BLaER1 (cell line): ENCODE measurements at regions not wholly inside any gene's neighbourhood (a gene's known extent, or its start where the extent isn't known, plus 50 kb on each side); places are given as distances from the start of the nearest gene placed in this dataset.

Experiments used
- H3K27ac ChIP-seq: shearing (Covaris generic); formaldehyde crosslinking; 2 replicates; pipeline ENCODE4 v1.8.1; 2022
- H3K27me3 ChIP-seq: shearing (Covaris generic); formaldehyde crosslinking; 2 replicates; pipeline ENCODE4 v1.8.1; 2022
- H3K36me3 ChIP-seq: shearing (Covaris generic); formaldehyde crosslinking; 2 replicates; pipeline ENCODE4 v1.8.1; 2022
- H3K4me1 ChIP-seq: shearing (Covaris generic); formaldehyde crosslinking; 2 replicates; pipeline ENCODE4 v1.8.1; 2022
- H3K4me2 ChIP-seq: shearing (Covaris generic); formaldehyde crosslinking; 2 replicates; pipeline ENCODE4 v1.8.1; 2022
- H3K4me3 ChIP-seq: shearing (Covaris generic); formaldehyde crosslinking; 2 replicates; pipeline ENCODE4 v1.8.1; 2022
- H3K9ac ChIP-seq: shearing (Covaris generic); formaldehyde crosslinking; 2 replicates; pipeline ENCODE4 v1.8.1; 2022
- H3K9me3 ChIP-seq: shearing (Covaris generic); formaldehyde crosslinking; 2 replicates; pipeline ENCODE4 v1.8.1; 2022
- H4K20me1 ChIP-seq: shearing (Covaris generic); formaldehyde crosslinking; 2 replicates; pipeline ENCODE4 v1.8.1; 2022
- Cebpa-rat ChIP-seq: shearing (Covaris generic); IDR thresholded peaks from 2 replicates; pipeline ENCODE4 v1.8.1; 2022

- Histone ChIP-seq H4K20me1 (no peaks in the 10 kb centered on the region), H3K27me3 (no peaks in the 10 kb centered on the region), H3K4me2 (no peak overlapping the region), H3K36me3 (no peaks in the 10 kb centered on the region), H3K4me1 (peaks cover 8% of the 10 kb centered on the region), H3K27ac (no peak overlapping the region), H3K9ac (no peak overlapping the region), H3K9me3 (no peaks in the 10 kb centered on the region), H3K4me3 (no peak overlapping the region)
- TF ChIP-seq Cebpa-rat, result no peak
These were observed 727.1 kb upstream of the KLHL1 start for GRCh38 chr13:70835371-70835770.

DNA sequence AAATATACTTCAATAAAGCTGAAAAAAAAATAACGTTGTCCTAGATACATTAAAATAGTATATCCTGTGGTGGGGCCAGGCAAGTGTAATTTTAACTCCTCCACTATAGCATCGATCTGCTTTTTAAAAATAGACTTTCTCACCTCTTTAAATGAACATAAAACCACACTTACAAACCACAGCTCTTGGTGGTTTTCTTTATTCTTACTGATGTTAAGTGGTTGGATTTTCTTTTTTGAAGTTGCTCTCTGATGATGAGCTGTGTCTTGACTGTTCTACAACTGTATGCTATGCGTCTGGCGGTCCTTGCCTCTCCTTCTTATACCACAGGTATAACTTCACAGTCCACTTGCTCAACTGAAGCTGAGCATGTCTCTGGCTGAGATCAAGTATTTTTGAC is 721.5 kb upstream of the KLHL1 start:
- no peak for TF ChIP-seq Cebpa-rat
- Histone ChIP-seq H3K27me3 (no peaks in the 10 kb centered on the region), H4K20me1 (no peaks in the 10 kb centered on the region), H3K9ac (no peak overlapping the region), H3K4me3 (no peak overlapping the region), H3K4me2 (peak overlapping the region; percentile 62), H3K4me1 (peaks cover 34% of the 10 kb centered on the region), H3K9me3 (no peaks in the 10 kb centered on the region), H3K27ac (no peak overlapping the region), H3K36me3 (no peaks in the 10 kb centered on the region)

DNA sequence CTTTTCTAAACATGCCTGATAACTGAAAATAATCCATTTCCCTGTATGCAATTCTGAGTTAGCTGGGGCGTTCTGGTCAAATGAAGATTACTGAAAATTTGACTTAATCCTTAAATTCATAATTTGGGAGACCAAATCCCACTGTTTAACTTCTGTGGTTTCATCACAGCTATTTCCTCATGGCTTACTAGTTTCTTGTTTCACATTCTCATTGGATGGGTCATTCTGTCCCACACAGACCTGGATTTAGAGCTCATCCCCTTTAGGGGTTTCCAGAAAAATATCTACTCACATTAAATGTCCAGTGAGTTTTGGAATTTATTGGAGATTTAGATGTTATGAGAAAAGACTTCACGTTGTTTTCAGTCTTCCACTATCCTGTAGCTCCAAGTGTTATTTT is 709.3 kb upstream of the KLHL1 start:
- Histone ChIP-seq H4K20me1 (no peaks in the 10 kb centered on the region), H3K27me3 (no peaks in the 10 kb centered on the region), H3K4me3 (no peak overlapping the region), H3K4me1 (peaks cover 14% of the 10 kb centered on the region; the same call in 1 of the 2 replicates), H3K9me3 (0 out of 2 replicates have a peak, but pooled peaks cover 14% of the 10 kb centered on the region), H3K36me3 (no peaks in the 10 kb centered on the region), H3K4me2 (no peak overlapping the region), H3K9ac (no peak overlapping the region), H3K27ac (no peak overlapping the region)
- TF ChIP-seq Cebpa-rat, result no peak

DNA sequence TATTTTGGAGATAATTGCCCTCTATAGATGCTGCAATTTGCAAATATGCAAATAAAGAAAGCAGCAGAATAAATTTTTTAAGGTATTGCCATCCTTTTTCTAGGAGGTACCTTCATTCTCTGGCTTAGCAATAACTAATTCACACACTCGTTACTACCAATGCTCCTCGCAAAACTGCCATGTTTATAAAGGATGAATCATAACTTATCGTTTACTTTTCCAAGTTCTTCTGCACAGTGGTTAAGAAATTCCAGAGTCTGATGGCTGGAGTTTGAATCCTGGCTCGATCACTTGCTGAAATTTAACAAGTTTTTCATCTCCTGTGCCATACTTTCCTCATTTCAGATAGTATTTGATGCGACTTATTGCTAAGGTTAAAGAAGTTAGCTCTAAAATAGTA is 708.6 kb upstream of the KLHL1 start:
- TF ChIP-seq Cebpa-rat, result no peak
- no peaks in the 10 kb centered on the region for H3K27me3 ChIP-seq
- H3K4me2 ChIP-seq, result no peak overlapping the region
- H4K20me1 ChIP-seq, result no peaks in the 10 kb centered on the region
- no peak overlapping the region for H3K27ac ChIP-seq
- H3K9ac ChIP-seq, result no peak overlapping the region
- H3K9me3 ChIP-seq, result 0 out of 2 replicates have a peak, but pooled peaks cover 14% of the 10 kb centered on the region
- H3K36me3 ChIP-seq, result no peaks in the 10 kb centered on the region
- H3K4me1 ChIP-seq, result peaks cover 14% of the 10 kb centered on the region; the same call in 1 of the 2 replicates
- H3K4me3 ChIP-seq, result no peak overlapping the region

DNA sequence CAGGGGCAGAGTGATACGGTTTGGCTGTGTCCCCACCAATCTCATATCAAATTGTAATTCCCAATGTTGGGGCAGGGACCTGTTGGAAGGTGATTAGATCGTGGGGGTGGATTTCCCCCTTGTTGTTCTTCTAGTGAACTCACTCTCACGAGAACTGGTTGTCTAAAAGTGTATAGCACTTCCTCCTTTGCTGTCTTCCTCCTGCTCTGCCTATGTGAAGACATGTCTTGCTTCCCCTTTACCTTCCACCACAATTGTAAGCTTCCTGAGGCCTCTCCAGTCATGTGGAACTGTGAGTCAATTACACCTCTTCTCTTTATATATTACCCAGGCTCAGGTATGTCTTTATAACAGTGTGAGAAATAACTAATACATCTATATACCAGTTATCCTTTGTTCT is 706.4 kb upstream of the KLHL1 start:
- H3K4me1 ChIP-seq, result peaks cover 14% of the 10 kb centered on the region; the same call in 1 of the 2 replicates
- no peaks in the 10 kb centered on the region for H3K27me3 ChIP-seq
- no peak overlapping the region for H3K9ac ChIP-seq
- H3K27ac ChIP-seq, result no peak overlapping the region
- H4K20me1 ChIP-seq, result no peaks in the 10 kb centered on the region
- peaks cover 16% of the 10 kb centered on the region for H3K9me3 ChIP-seq
- no peak overlapping the region for H3K4me3 ChIP-seq
- H3K36me3 ChIP-seq, result no peaks in the 10 kb centered on the region
- H3K4me2 ChIP-seq, result no peak overlapping the region
- TF ChIP-seq Cebpa-rat, result no peak

- H3K27ac ChIP-seq, result no peak overlapping the region
- H3K4me2 ChIP-seq, result no peak overlapping the region
- H3K36me3 ChIP-seq, result no peaks in the 10 kb centered on the region
- TF ChIP-seq Cebpa-rat, result no peak
- peaks cover 26% of the 10 kb centered on the region for H3K9me3 ChIP-seq
- H3K4me1 ChIP-seq, result peaks cover 14% of the 10 kb centered on the region; the same call in 1 of the 2 replicates
- H4K20me1 ChIP-seq, result no peaks in the 10 kb centered on the region
- H3K27me3 ChIP-seq, result no peaks in the 10 kb centered on the region
- H3K9ac ChIP-seq, result no peak overlapping the region
- no peak overlapping the region for H3K4me3 ChIP-seq
These were observed 704.2 kb upstream of the KLHL1 start for GRCh38 chr13:70812481-70812880.

GRCh38 chr13:70809588-70809987 is 701.3 kb upstream of the KLHL1 start:
- H3K9ac ChIP-seq, result no peak overlapping the region
- H3K27ac ChIP-seq, result no peak overlapping the region
- no peak for TF ChIP-seq Cebpa-rat
- peaks cover 25% of the 10 kb centered on the region for H3K9me3 ChIP-seq
- H3K36me3 ChIP-seq, result no peaks in the 10 kb centered on the region
- H3K4me1 ChIP-seq, result peaks cover 11% of the 10 kb centered on the region; the same call in 1 of the 2 replicates
- H4K20me1 ChIP-seq, result no peaks in the 10 kb centered on the region
- H3K27me3 ChIP-seq, result no peaks in the 10 kb centered on the region
- H3K4me2 ChIP-seq, result no peak overlapping the region
- no peak overlapping the region for H3K4me3 ChIP-seq

DNA sequence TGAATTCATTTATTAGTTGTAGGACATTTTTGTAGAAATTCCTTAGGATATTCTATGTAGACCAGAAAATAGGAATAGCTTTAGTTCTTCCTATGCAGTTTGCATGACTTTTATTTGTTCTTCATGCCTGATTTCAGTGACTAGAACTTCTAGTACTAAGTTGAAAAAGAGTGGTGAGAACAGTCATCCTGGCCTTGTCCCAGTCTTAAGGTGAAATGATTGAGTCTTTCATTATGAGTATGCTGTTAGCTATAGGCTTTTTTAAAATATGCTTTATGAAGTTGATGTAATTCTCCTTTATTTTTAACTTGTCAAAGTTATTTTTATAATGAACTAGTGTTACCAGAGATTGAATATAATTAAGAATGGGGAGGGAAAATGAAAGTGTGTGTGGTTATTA is 690.1 kb upstream of the KLHL1 start:
- H3K36me3 ChIP-seq, result no peaks in the 10 kb centered on the region
- TF ChIP-seq Cebpa-rat, result no peak
- H4K20me1 ChIP-seq, result no peaks in the 10 kb centered on the region
- H3K4me3 ChIP-seq, result no peak overlapping the region
- no peaks in the 10 kb centered on the region for H3K4me1 ChIP-seq
- no peaks in the 10 kb centered on the region for H3K9me3 ChIP-seq
- H3K9ac ChIP-seq, result no peak overlapping the region
- H3K27ac ChIP-seq, result no peak overlapping the region
- no peak overlapping the region for H3K4me2 ChIP-seq
- no peaks in the 10 kb centered on the region for H3K27me3 ChIP-seq

DNA sequence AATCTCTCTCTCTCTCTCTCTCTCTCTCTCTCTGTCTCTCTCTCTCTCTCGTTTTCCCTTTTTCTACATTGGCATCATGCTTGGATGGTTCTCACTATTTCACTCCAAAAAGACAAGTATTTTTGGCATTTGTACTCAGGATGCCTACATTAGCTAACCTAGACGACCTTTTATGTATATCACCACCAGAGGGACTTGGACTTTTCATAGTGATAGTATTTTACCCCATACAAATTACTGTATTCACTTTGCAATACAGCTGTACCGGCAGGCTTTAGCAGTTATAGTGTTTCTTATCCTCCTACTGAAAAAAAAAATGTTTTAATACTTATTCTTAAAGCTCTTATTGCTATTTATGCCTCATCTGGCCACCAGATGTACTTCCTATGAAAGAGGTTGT is 687.2 kb upstream of the KLHL1 start:
- H4K20me1 ChIP-seq, result no peaks in the 10 kb centered on the region
- H3K9me3 ChIP-seq, result no peaks in the 10 kb centered on the region
- H3K36me3 ChIP-seq, result no peaks in the 10 kb centered on the region
- H3K27me3 ChIP-seq, result no peaks in the 10 kb centered on the region
- H3K9ac ChIP-seq, result no peak overlapping the region
- no peak overlapping the region for H3K27ac ChIP-seq
- no peak overlapping the region for H3K4me2 ChIP-seq
- no peak overlapping the region for H3K4me3 ChIP-seq
- H3K4me1 ChIP-seq, result no peaks in the 10 kb centered on the region
- no peak for TF ChIP-seq Cebpa-rat

- Histone ChIP-seq H3K9me3 (no peaks in the 10 kb centered on the region), H3K4me1 (no peaks in the 10 kb centered on the region), H3K36me3 (no peaks in the 10 kb centered on the region), H3K27ac (no peak overlapping the region), H3K9ac (no peak overlapping the region), H3K27me3 (no peaks in the 10 kb centered on the region), H3K4me2 (no peak overlapping the region), H4K20me1 (no peaks in the 10 kb centered on the region), H3K4me3 (no peak overlapping the region)
- TF ChIP-seq Cebpa-rat, result no peak
These were observed 683.9 kb upstream of the KLHL1 start for GRCh38 chr13:70792121-70792520.

GRCh38 chr13:70789751-70790150 is 681.5 kb upstream of the KLHL1 start:
- TF ChIP-seq Cebpa-rat, result no peak
- H3K27ac ChIP-seq, result no peak overlapping the region
- no peak overlapping the region for H3K4me3 ChIP-seq

More at GRCh38 chr13:70789751-70790150, 681.5 kb upstream of the KLHL1 start:
- Histone ChIP-seq H3K27me3 (no peaks in the 10 kb centered on the region), H3K4me1 (no peaks in the 10 kb centered on the region), H4K20me1 (no peaks in the 10 kb centered on the region), H3K9ac (no peak overlapping the region), H3K36me3 (no peaks in the 10 kb centered on the region), H3K4me2 (no peak overlapping the region), H3K9me3 (no peaks in the 10 kb centered on the region)
